ENCODE measurements at regions not wholly inside any gene's neighbourhood (a gene's known extent, or its start where the extent isn't known, plus 50 kb on each side); places are given as distances from the start of the nearest gene placed in this dataset.
"Not testable (repeated sequence)": the region's sequence is repeated elsewhere in the genome, so short reads cannot be mapped to it uniquely, and the experiment has no call there.

GRCh38 chr6:121791396-121792315, 356.2 kb downstream of the GJA1 start (continued):
- no peak for TF ChIP-seq BMI1 (IDR thresholded peaks at IDR 0.05; ENCODE audit: low read length)
- no peak for TF ChIP-seq POU5F1 (IDR thresholded peaks at IDR 0.05; ENCODE audit: borderline replicate concordance, low read depth, low read length, partially characterized antibody)
- no peak for TF ChIP-seq ZNF511 (CRISPR knock-in tag; IDR thresholded peaks at IDR 0.05)

GRCh38 chr6:121794630-121795029, 359.2 kb downstream of the GJA1 start:
- in situ Hi-C loops (cut with MboI) = no loop called here
- BruUV-seq (replicated peaks) = no TSS peak
- no peak overlapping the region for H3K4me2 ChIP-seq (ENCODE audit: insufficient read depth, low read length)

GRCh38 chr6:121797598-121797997, 362.2 kb downstream of the GJA1 start:
- H3K4me1 ChIP-seq (replicated peaks in 1 of 2; ENCODE audit: control insufficient read depth in 2 of 2, insufficient read depth in 2 of 2, low read length in 2 of 2); BruUV-seq (replicated peaks); H3K4me2 ChIP-seq (ENCODE audit: insufficient read depth, low read length); FAIRE-seq; H3K27ac ChIP-seq (ENCODE audit: extremely low read depth, low read depth, low read length); H3K4me3 ChIP-seq; H2AFZ ChIP-seq (ENCODE audit: low read depth, low read length); ATAC-seq; H3K9me1 ChIP-seq (ENCODE audit: control insufficient read depth, insufficient read depth, low read length); CTCF ChIA-PET (ENCODE audit: low intra/inter-chr PET ratio); in situ Hi-C loops (cut with MboI); H3K27me3 ChIP-seq (ENCODE audit: control insufficient read depth in 2 of 2, insufficient read depth in 2 of 2, low read length in 2 of 2); H3K9ac ChIP-seq (ENCODE audit: insufficient read depth in 1 of 2, low read depth in 2 of 2, low read length in 2 of 2); H4K20me1 ChIP-seq (replicated peaks; ENCODE audit: control insufficient read depth, insufficient read depth, low read length); DNase-seq (ENCODE audit: extremely low read depth in 1 of 4, low spot score in 3 of 4); H3K9me3 ChIP-seq (replicated peaks; ENCODE audit: control insufficient read depth, insufficient read depth, low read depth, low read length); H3K36me3 ChIP-seq (ENCODE audit: control insufficient read depth, insufficient read depth, low read length); H3K79me2 ChIP-seq (ENCODE audit: control insufficient read depth, insufficient read depth, low read length); intact Hi-C loops (cut with micrococcal nuclease): not testable (repeated sequence)
- WGBS (ENCODE audit: insufficient coverage, low coverage, missing lambda C conversion rate) = 0% methylated on average over 6 of the region's 6 CpGs
- POLR2A ChIA-PET = interaction anchor here (0.6 kb wide), 1 partner anchor 43 kb away, joined by 3 read pairs; no protein-coding TSS in a partner anchor

More at GRCh38 chr6:121794630-121795029, 359.2 kb downstream of the GJA1 start:
- 0% methylated on average over 2 of the region's 2 CpGs for WGBS (ENCODE audit: insufficient coverage, low coverage, missing lambda C conversion rate)
- no peaks in the 10 kb centered on the region for H3K27me3 ChIP-seq (ENCODE audit: control insufficient read depth in 2 of 2, insufficient read depth in 2 of 2, low read length in 2 of 2)
- FAIRE-seq (no peak), DNase-seq (ENCODE audit: extremely low read depth in 1 of 4, low spot score in 3 of 4) (no peak), ATAC-seq (no peak)
- no peaks in the 10 kb centered on the region for H3K9me1 ChIP-seq (ENCODE audit: control insufficient read depth, insufficient read depth, low read length)
- H3K27ac ChIP-seq (ENCODE audit: extremely low read depth, low read depth, low read length) = no peak overlapping the region
- intact Hi-C loops (cut with micrococcal nuclease) = no loop called here
- no peaks in the 10 kb centered on the region for H3K36me3 ChIP-seq (ENCODE audit: control insufficient read depth, insufficient read depth, low read length)
- no peak overlapping the region for H3K4me3 ChIP-seq
- H3K4me1 ChIP-seq (replicated peaks in 1 of 2; ENCODE audit: control insufficient read depth in 2 of 2, insufficient read depth in 2 of 2, low read length in 2 of 2) = no peaks in the 10 kb centered on the region
- TF ChIP-seq SPI1 (IDR thresholded peaks at IDR 0.05; ENCODE audit: borderline replicate concordance, low read depth, low read length) (no peak), BACH1 (tag; IDR thresholded peaks at IDR 0.05) (no peak), CBX5 (IDR thresholded peaks at IDR 0.05; ENCODE audit: borderline replicate concordance, low read depth) (no peak), SMC3 (conservative IDR thresholded peaks at IDR 0.05; ENCODE audit: insufficient read depth, low read depth, low read length) (no peak), NR4A1 (CRISPR knock-in tag; IDR thresholded peaks at IDR 0.05) (no peak), NR4A1 (tag; IDR thresholded peaks at IDR 0.05) (no peak), CTCFL (IDR thresholded peaks at IDR 0.05; ENCODE audit: borderline replicate concordance, insufficient read depth, low read depth, low read length, poor library complexity, severe bottlenecking) (no peak), SMARCB1 (IDR thresholded peaks at IDR 0.05; ENCODE audit: insufficient read length, low read depth) (no peak), SNAPC5 (CRISPR knock-in tag; IDR thresholded peaks at IDR 0.05) (no peak), GTF2E2 (tag; IDR thresholded peaks at IDR 0.05) (no peak)
- H4K20me1 ChIP-seq (replicated peaks; ENCODE audit: control insufficient read depth, insufficient read depth, low read length) = no peaks in the 10 kb centered on the region
- H3K9me3 ChIP-seq (replicated peaks; ENCODE audit: control insufficient read depth, insufficient read depth, low read depth, low read length) = no peaks in the 10 kb centered on the region
- H3K79me2 ChIP-seq (ENCODE audit: control insufficient read depth, insufficient read depth, low read length) = no peaks in the 10 kb centered on the region
- ChIA-PET CTCF (ENCODE audit: low intra/inter-chr PET ratio) (no interaction called here), POLR2A (interaction anchor here (0.7 kb wide), 1 partner anchor 54 kb away, joined by 3 read pairs; no protein-coding TSS in a partner anchor)
- H2AFZ ChIP-seq (ENCODE audit: low read depth, low read length) = no peak overlapping the region
- no peak overlapping the region for H3K9ac ChIP-seq (ENCODE audit: insufficient read depth in 1 of 2, low read depth in 2 of 2, low read length in 2 of 2)

Data from K562 (cell line).